ENCODE measurements at regions not wholly inside any gene's neighbourhood (a gene's known extent, or its start where the extent isn't known, plus 50 kb on each side); places are given as distances from the start of the nearest gene placed in this dataset.

DNA sequence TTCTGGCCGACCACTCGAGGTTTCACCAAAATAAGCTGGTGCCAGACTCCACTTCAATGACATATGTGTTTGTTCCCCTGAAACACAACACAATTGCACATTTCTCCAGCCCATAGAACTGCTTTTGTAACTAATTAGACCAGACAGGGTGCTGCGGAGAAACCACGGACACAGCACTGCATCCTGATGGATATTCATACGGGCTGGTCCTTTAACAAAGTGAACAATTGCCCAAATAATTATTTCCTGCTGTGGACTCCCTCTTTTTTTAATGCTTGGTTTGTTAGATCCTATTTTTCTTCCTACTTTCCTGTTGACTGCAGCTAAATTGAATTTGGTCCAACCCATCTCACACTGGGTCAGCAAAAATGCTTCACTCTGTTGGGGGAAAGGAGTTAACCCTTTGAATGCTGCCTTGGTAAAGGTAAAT, 198.6 kb upstream of the BMPER start:
- H3K4me3 ChIP-seq (replicated peaks; ENCODE audit: low read depth, low read length): no peak overlapping the region
- TF ChIP-seq, protein P1, sequence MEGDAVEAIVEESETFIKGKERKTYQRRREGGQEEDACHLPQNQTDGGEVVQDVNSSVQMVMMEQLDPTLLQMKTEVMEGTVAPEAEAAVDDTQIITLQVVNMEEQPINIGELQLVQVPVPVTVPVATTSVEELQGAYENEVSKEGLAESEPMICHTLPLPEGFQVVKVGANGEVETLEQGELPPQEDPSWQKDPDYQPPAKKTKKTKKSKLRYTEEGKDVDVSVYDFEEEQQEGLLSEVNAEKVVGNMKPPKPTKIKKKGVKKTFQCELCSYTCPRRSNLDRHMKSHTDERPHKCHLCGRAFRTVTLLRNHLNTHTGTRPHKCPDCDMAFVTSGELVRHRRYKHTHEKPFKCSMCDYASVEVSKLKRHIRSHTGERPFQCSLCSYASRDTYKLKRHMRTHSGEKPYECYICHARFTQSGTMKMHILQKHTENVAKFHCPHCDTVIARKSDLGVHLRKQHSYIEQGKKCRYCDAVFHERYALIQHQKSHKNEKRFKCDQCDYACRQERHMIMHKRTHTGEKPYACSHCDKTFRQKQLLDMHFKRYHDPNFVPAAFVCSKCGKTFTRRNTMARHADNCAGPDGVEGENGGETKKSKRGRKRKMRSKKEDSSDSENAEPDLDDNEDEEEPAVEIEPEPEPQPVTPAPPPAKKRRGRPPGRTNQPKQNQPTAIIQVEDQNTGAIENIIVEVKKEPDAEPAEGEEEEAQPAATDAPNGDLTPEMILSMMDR (IDR thresholded peaks at IDR 0.05; ENCODE audit: low read length, missing control alignments): no peak

DNA sequence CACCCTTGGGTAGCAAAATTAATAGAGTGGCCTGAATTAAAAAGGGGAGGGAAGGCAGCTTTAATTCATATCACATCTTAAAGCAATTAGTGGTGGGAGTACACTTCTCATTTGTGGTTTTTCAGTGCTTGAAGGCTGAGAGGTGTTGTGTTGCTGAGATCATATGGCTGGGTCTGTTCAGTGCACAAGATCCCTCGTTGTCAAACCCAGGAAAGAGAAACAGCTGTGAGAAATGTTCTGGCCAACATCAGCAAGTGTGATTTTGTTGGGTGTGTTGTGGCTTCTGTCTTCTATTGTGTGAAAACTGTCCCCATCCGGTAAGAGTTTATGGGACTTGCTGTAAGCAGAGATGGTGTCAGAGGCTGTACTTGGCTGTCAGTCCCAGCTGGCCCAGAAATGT, 197.9 kb upstream of the BMPER start:
- no peak for DNase-seq (ENCODE audit: low read depth)
- no peak overlapping the region for H3K4me3 ChIP-seq (replicated peaks; ENCODE audit: low read depth, low read length)
- TF ChIP-seq, protein P1 (IDR thresholded peaks at IDR 0.05; ENCODE audit: low read length, missing control alignments): no peak

More for the DNA sequence above, 198.6 kb upstream of the BMPER start:
- DNase-seq (ENCODE audit: low read depth): no peak

DNA sequence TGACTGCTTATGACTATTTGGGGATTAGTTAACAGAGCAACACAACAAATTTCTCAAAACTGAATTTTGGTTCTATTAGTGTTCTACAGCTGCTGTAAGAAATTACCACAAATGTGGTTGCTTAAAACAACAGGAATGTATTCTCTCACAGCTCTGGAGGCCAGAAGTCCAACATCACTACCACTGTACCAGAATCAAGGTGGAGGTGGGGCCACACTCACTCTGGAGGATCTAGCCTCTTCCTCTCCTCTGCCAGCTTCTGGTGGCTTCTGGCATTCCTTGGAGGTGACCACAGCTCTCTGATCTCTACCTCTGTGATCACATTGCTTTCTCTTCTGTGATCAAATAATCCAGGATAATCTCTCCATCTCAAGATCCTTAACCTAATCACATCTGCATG, 194.7 kb upstream of the BMPER start:
- no peak for DNase-seq (ENCODE audit: low read depth)
- TF ChIP-seq, protein P1 (IDR thresholded peaks at IDR 0.05; ENCODE audit: low read length, missing control alignments): no peak
- H3K4me3 ChIP-seq (replicated peaks; ENCODE audit: low read depth, low read length): no peak overlapping the region

DNA sequence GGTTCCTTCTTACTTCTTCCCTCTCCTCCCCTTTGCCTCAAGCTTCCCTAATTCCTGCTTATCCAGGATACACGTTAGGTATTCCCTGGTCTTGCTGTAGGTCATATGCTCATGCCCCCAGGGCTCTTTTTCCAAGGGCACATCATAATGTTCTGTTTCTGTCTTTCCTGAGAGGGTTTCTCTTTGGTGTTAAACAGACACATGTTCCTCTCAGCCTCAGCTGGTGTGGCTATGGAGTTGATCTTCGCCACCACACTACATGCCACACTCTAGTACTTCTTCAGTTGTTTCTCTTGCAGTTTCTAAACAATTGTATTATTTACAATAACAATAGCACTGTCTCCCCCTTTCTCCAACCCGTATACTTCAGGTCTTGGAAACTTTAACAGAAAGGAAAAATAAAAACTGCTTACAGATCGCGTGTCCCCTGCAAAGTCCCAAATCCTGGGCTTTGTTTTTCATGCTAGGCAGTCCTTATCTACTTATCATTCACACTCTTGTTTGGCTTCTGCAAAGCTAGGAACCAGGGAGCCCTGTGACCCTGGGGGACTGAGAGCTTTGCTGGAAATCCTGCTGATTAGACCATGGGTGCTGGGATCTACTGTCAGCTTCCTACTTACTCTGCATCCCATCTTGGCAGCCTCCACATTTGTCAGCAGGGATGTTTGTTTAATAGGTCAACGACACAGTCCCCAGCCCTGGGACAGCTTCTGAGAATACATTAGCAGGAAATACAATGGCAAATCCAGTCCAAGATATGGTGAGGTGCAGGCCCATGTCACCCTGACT, 193.9 kb upstream of the BMPER start:
- TF ChIP-seq, protein P1 (IDR thresholded peaks at IDR 0.05; ENCODE audit: low read length, missing control alignments): no peak
- DNase-seq (ENCODE audit: low read depth): no peak
- H3K4me3 ChIP-seq (replicated peaks; ENCODE audit: low read depth, low read length): no peak overlapping the region

DNA sequence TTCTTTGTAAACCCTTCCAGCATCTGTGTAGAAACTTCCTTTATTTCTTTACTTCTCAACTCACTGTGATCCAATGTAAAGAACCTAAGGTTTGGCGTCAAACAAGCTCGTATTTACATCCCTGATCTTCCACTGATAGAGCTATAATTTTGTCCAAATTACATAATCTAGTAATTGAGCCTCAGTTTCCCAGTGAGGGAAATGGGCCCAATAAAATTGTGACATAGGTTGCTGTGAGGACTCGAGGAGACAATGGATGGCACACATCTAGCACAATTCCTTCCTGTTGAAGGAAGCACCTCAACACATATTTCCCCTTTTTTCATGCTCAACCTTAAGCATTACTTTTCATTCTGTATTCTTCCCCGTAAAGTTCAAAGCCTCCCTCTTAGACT, 193.3 kb upstream of the BMPER start:
- TF ChIP-seq, protein P1 (IDR thresholded peaks at IDR 0.05; ENCODE audit: low read length, missing control alignments): no peak
- DNase-seq (ENCODE audit: low read depth): no peak
- H3K4me3 ChIP-seq (replicated peaks; ENCODE audit: low read depth, low read length): no peak overlapping the region

DNA sequence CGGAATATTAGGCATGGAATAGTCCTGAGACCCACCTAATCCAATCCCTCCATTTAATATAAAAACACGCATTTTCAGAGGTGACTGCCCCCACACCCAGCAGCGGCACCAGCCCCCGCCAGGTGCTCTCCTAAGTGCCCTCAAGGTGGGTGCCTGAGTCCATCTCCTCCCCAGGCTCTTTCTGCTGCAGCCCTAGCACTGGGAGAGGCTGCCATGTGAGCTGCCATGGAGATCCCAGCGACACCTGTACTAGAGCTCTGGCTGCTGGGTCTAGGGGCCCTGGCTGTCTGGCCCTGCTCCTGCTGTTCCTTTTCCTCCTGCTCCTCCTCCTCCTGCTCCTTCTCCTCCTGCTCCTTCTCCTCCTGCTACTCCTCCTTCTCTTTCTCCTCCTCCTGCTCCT, 191.1 kb upstream of the BMPER start:
- TF ChIP-seq, protein P1 (IDR thresholded peaks at IDR 0.05; ENCODE audit: low read length, missing control alignments): no peak
- DNase-seq (ENCODE audit: low read depth): no peak

More for the DNA sequence above, 191.1 kb upstream of the BMPER start:
- no peak overlapping the region for H3K4me3 ChIP-seq (replicated peaks; ENCODE audit: low read depth, low read length)
